ENCODE measurements at regions not wholly inside any gene's neighbourhood (a gene's known extent, or its start where the extent isn't known, plus 50 kb on each side); places are given as distances from the start of the nearest gene placed in this dataset.

DNA sequence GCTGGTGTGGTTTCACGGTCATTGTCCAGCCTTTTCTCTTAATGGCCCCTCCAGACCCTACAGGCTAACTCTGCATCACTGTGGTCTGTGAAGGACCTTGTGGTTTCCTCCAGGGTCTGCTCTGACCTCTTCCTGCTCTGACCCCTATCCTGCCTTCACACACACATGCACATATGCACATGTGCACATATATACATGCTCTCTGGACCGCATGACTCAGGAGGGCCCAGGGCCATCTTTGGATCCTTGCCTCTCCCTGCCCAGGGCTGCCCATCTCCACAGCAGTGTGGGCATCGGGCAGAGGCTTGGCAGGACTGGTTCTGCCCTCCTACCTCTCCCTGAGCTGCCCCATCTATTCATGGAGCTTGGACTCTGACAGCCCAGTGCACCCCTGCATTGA, 510.9 kb downstream of the PTPRU start:
- no peak for DNase-seq (ENCODE audit: low spot score in 2 of 2)
- ATAC-seq (ENCODE audit: low read depth): no peak
- no peak overlapping the region for H3K27ac Mint-ChIP-seq
- no peaks in the 10 kb centered on the region for H3K36me3 Mint-ChIP-seq
- H3K9me3 Mint-ChIP-seq: no peaks in the 10 kb centered on the region
- H3K4me3 Mint-ChIP-seq: no peak overlapping the region
- peaks cover 10% of the 10 kb centered on the region for H3K27me3 Mint-ChIP-seq
- H3K4me1 Mint-ChIP-seq: no peaks in the 10 kb centered on the region

DNA sequence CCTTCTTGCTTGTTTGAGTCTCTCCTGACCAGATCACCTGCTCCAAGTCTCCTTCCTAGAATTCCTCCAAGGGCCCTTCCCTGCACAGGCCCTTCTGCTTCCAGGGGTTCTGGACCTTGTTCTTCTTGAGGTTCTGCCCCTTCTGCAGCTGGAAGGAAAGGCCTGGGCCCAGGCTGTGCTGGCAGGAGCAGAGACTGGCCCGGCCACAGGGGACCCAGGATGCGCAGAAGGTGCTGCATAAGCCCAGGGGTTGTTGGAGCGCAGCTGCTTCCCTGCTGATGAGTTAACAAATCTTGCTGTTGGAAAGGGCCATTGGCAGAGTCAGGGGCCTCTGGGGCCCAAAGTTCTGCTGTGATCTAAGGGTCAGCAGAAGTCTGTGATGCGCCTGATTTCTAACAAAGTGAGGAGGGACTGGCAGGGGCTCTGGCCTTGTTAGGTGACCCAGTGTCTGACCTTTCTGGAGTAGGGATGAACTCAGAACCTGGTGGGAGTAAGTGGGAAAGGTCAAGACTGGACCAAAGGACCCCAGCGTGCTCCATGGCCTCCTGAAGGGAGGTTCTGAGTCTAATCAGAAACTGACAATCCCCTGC, 509.8 kb downstream of the PTPRU start:
- Mint-ChIP-seq H3K27me3 (peaks cover 8% of the 10 kb centered on the region), H3K9me3 (no peaks in the 10 kb centered on the region), H3K36me3 (no peaks in the 10 kb centered on the region), H3K4me1 (no peaks in the 10 kb centered on the region), H3K4me3 (no peak overlapping the region), H3K27ac (no peak overlapping the region)
- ATAC-seq (ENCODE audit: low read depth) (no peak), DNase-seq (ENCODE audit: low spot score in 2 of 2) (no peak)

DNA sequence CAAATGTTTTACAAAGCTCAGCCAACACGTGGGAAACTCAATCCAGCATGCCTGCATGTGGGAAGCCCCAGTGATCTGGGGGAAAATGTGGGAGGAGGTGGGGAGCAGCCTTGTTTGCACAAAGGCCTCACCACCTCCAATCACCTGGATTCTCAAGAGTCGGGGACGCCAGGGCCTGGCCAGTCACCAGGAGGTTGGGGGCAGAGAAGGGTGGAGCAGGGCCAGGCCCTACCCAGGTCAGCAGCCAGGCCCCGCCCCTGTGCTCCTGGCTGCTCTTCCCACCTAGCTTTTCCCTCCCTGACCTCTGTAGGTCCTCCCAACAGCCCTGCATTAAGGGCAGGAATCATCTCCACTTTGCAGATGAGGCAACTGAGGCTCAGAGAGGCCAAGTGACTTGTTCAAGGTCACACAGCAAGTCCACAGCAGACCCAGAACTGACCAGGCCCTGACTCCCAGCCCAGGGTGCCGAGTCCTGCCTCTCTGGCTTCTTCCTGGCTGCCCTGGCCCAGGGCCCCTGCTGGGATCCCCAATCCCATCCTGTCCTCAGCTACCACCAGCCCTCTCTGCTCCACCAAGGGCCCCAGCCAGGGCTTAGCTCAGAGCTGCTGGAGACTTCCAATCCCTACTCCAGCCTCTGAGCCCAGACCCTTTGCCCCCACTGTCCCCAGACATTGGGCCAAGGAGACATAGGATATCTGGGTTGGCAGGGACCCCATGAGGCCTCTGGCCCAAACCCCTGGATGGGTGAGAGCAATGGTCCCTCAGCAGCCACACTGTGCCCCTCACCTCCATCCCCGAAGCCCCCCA, 508.6 kb downstream of the PTPRU start:
- Mint-ChIP-seq H3K9me3 (no peaks in the 10 kb centered on the region), H3K27ac (no peak overlapping the region), H3K4me3 (no peak overlapping the region), H3K27me3 (peaks cover 8% of the 10 kb centered on the region), H3K4me1 (no peaks in the 10 kb centered on the region), H3K36me3 (no peaks in the 10 kb centered on the region)
- no peak for ATAC-seq (ENCODE audit: low read depth)
- no peak for DNase-seq (ENCODE audit: low spot score in 2 of 2)

DNA sequence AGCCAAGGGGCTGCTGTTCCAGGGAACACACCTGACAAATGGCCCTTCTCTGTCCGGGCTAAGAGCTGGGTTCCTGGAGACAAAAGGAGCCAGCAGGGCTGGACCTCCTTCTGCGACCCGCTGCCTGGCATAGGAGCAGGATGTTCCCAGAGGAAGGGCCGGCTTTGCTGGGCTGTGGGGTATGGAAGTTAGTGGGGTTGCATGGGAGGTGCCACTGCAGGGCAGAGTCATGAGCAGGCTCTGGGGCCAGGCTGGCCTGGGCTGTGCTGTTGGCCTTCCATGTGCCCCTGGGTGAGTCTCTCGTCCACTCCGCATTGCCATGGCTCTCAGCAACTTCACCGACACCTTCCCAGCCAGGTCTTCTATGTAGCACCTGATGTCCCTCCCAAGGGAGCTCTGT, 507.6 kb downstream of the PTPRU start:
- ATAC-seq (ENCODE audit: low read depth): no peak

DNA sequence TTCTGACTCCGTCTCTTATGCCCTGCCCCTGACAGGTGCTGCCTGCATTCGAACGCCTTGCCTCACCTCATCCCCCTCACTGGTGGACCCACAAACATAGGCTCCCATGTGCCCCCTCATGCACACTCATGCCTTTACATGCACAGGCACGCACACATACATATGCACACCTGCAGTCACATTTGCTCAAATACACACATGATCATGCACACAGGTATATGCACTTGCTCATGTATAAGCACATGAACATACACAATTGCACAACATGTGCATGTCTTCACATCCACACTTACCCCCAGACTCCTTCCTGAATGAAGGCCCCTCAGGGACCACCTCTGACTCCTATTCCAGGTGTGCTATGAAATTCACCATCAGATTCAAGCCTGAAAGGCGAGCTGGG, 506.9 kb downstream of the PTPRU start:
- H3K27ac Mint-ChIP-seq: no peak overlapping the region
- peaks cover 12% of the 10 kb centered on the region for H3K27me3 Mint-ChIP-seq
- no peak overlapping the region for H3K4me3 Mint-ChIP-seq
- H3K9me3 Mint-ChIP-seq: no peaks in the 10 kb centered on the region
- no peaks in the 10 kb centered on the region for H3K4me1 Mint-ChIP-seq
- ATAC-seq (ENCODE audit: low read depth) (no peak), DNase-seq (ENCODE audit: low spot score in 2 of 2) (no peak)
- H3K36me3 Mint-ChIP-seq: no peaks in the 10 kb centered on the region

More for the DNA sequence above, 507.6 kb downstream of the PTPRU start:
- Mint-ChIP-seq H3K36me3 (no peaks in the 10 kb centered on the region), H3K27ac (no peak overlapping the region), H3K9me3 (no peaks in the 10 kb centered on the region), H3K27me3 (peaks cover 9% of the 10 kb centered on the region), H3K4me3 (no peak overlapping the region), H3K4me1 (no peaks in the 10 kb centered on the region)
- DNase-seq (ENCODE audit: low spot score in 2 of 2): no peak

DNA sequence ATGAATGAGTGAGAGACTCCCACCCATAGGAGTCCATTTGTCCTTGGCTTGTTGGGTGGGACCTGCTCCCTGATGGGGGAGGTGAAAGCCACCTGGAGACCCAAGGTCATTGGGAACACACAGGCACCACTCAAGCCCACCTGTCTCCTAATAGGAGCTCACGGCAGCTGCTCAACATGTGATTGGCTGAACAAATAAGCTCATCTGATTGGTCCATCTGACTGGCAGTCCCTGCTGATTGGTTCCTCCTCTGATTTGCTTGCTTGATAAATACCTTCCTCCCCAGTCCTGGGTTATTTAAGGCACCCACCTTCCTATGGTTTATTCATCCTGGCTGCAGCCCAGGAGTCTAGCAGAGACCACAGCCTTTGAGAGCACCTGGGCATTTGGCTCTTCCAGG, 502.9 kb downstream of the PTPRU start:
- peaks cover 1% of the 10 kb centered on the region for H3K9me3 Mint-ChIP-seq
- no peak for ATAC-seq (ENCODE audit: low read depth)
- peaks cover 9% of the 10 kb centered on the region for H3K27me3 Mint-ChIP-seq
- DNase-seq (ENCODE audit: low spot score in 2 of 2): no peak
- no peak overlapping the region for H3K27ac Mint-ChIP-seq
- no peak overlapping the region for H3K4me3 Mint-ChIP-seq
- H3K4me1 Mint-ChIP-seq: no peaks in the 10 kb centered on the region
- H3K36me3 Mint-ChIP-seq: no peaks in the 10 kb centered on the region

DNA sequence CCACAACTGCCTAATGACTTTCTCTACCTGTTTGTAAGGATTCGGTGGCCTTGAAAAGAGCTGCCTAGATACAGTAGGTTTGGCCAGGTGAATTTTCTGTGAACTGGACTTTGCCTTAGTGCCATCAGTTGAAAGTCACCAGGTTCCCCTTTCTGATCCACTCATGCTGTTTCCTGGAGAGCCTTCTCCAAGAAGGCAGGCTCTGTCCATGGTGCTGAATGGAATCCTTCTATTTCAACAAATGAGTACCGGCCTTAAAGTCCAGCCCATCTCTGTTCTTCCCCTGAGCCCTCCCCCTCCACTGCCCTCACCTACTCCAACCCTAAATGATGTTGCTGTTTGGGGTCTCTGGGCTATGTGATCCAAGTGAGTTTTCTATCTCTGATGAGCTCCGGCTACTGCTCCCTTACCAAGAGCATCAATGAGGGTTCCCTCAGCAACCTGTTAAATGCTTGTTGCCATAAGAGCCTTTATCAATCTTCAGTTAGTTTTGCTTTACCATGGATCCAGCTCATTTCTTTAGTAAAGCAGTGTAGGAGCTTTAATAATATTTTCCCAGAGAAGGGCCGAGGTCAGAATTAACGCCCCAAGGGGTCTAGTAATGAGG, 500.4 kb downstream of the PTPRU start:
- H3K36me3 Mint-ChIP-seq: no peaks in the 10 kb centered on the region
- no peak overlapping the region for H3K4me3 Mint-ChIP-seq
- no peak for DNase-seq (ENCODE audit: low spot score in 2 of 2)
- peaks cover 1% of the 10 kb centered on the region for H3K9me3 Mint-ChIP-seq
- no peak overlapping the region for H3K27ac Mint-ChIP-seq
- peaks cover 11% of the 10 kb centered on the region for H3K27me3 Mint-ChIP-seq
- ATAC-seq (ENCODE audit: low read depth): no peak
- H3K4me1 Mint-ChIP-seq: no peaks in the 10 kb centered on the region

DNA sequence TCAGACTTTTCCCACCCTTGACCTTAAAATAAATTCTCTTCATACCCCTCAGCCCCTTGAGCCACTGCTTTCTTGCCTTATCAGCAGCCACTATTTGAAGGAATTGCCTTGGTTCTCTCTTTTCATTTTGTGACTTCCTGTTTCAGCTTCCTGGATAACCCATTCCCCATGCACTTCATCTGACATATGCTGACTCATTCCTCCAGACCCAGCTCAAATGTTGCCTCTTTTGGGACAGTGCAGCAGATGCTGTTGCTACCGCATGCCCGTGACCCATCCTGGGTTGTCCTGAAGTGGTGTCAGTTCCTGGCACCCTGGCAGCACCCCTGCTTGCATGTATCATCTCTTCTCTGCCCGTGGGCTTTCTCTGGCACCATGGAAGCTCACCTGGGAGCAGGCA, 496.1 kb downstream of the PTPRU start:
- no peaks in the 10 kb centered on the region for H3K4me1 Mint-ChIP-seq
- ATAC-seq (ENCODE audit: low read depth): no peak

DNA sequence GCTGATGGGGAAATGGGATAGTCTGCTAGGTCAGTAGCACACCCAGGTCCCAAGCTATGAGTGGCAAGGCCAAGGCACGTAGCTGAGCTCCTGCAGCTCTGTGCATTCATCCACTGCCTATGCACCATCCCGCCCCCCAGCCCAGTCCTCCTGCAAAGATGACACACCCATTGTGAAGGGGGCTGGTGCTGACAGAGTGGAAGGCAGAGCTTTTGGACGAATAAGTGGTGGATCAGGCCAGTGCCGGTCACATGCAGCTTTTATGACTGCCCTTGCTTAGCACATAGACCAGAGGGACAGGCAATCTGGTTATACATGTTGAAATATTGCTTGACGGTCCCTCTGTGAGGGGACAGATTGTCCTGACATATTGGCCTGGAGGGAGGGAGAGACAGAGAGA, 494.3 kb downstream of the PTPRU start:
- Mint-ChIP-seq H3K36me3 (no peaks in the 10 kb centered on the region), H3K4me3 (no peak overlapping the region), H3K27ac (no peak overlapping the region), H3K9me3 (no peaks in the 10 kb centered on the region), H3K4me1 (no peaks in the 10 kb centered on the region), H3K27me3 (peaks cover 9% of the 10 kb centered on the region)
- no peak for DNase-seq (ENCODE audit: low spot score in 2 of 2)
- ATAC-seq (ENCODE audit: low read depth): no peak

More for the DNA sequence above, 496.1 kb downstream of the PTPRU start:
- H3K36me3 Mint-ChIP-seq: no peaks in the 10 kb centered on the region
- H3K4me3 Mint-ChIP-seq: no peak overlapping the region
- H3K9me3 Mint-ChIP-seq: peaks cover 1% of the 10 kb centered on the region
- DNase-seq (ENCODE audit: low spot score in 2 of 2): no peak
- no peak overlapping the region for H3K27ac Mint-ChIP-seq
- H3K27me3 Mint-ChIP-seq: peaks cover 8% of the 10 kb centered on the region

DNA sequence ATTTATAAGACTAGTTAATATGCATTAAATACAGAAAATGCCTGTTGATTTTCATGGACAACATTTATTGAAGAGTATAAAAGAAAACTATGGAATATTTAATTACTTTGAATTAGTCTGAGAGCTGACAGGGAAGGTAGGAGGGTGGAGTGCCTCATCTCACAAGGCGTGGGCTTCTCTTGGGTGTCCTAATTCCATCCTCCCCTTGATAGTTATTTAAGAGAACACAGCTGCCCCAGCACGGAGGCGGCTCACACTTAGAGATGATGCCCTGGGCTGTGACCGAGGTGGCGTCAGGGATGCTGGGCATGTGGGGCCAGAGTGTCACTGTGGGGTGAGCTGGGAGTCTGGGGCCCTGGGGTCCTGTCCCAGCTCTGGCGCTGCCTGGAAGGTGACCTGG, 493.0 kb downstream of the PTPRU start:
- Mint-ChIP-seq H3K27ac (no peak overlapping the region), H3K27me3 (peaks cover 11% of the 10 kb centered on the region), H3K4me1 (no peaks in the 10 kb centered on the region), H3K4me3 (no peak overlapping the region), H3K36me3 (no peaks in the 10 kb centered on the region), H3K9me3 (no peaks in the 10 kb centered on the region)
- ATAC-seq (ENCODE audit: low read depth): no peak
- DNase-seq (ENCODE audit: low spot score in 2 of 2): no peak

DNA sequence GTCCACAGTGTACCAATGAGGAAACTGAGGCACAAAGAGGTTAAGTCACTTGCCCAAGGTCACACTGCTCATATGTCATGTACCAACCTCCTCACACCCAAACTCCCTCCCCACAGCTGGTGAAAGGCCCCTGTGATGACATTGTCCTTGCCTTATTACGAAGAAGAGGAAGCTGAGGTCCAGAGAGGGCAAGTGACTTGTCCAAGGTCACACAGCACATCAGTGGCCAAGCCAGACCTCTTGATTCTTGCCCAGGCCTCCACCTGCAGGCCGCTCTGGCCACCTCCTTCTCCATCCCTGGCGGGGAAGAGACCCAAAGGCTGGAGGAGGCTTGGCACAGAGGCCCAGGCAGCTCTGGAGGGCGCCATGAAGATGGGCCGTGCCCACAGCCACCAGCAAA, 492.4 kb downstream of the PTPRU start:
- Mint-ChIP-seq H3K36me3 (peaks cover under 1% of the 10 kb centered on the region), H3K27me3 (peaks cover 11% of the 10 kb centered on the region), H3K9me3 (peaks cover 3% of the 10 kb centered on the region), H3K4me1 (no peaks in the 10 kb centered on the region), H3K27ac (no peak overlapping the region), H3K4me3 (no peak overlapping the region)
- ATAC-seq (ENCODE audit: low read depth) (no peak), DNase-seq (ENCODE audit: low spot score in 2 of 2) (no peak)

DNA sequence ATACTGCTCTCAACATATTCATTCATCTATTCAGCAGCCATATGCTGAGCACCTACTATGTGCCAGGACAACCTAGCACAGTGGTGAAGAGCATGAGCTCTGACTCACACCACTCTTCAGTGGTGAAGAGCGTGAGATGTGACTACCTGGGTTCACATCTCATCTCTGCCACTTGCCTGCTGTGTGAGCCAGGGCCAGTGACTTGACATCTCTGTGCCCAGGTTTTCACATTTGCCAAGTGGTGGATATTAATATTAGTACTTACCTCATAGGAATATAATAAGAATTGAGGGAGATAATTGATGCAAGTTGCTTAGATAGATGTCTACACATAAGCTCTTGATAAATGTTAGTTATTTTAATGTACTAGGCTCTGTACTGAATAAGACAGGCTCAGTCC, 488.9 kb downstream of the PTPRU start:
- ATAC-seq (ENCODE audit: low read depth): no peak

DNA sequence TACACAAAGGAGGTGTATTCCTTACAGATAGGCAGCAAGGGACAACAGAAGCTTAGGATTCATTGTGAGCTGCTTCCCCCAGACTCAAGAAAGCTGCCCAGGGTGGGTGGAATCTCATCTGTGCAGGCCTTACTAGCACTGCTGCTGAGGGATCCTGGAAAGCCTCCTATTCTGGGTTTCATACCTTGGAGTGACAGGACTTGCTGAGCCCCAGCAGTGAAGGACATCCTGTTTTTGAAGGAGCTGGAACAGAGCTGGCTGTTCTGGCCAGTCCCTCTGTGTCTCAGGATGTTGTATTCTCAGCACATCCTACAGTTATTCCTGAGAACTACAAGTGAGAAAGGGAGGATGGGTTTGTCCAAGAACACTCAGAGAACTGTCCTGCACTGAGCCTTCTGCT, 486.3 kb downstream of the PTPRU start:
- Mint-ChIP-seq H3K27me3 (peaks cover 13% of the 10 kb centered on the region), H3K27ac (no peak overlapping the region), H3K36me3 (peaks cover 4% of the 10 kb centered on the region), H3K4me3 (no peak overlapping the region), H3K4me1 (no peaks in the 10 kb centered on the region), H3K9me3 (peaks cover 21% of the 10 kb centered on the region)
- no peak for ATAC-seq (ENCODE audit: low read depth)
- DNase-seq (ENCODE audit: low spot score in 2 of 2): no peak

More for the DNA sequence above, 488.9 kb downstream of the PTPRU start:
- Mint-ChIP-seq H3K27me3 (peaks cover 6% of the 10 kb centered on the region), H3K9me3 (peaks cover 10% of the 10 kb centered on the region), H3K4me1 (no peaks in the 10 kb centered on the region), H3K27ac (no peak overlapping the region), H3K4me3 (no peak overlapping the region), H3K36me3 (peaks cover 2% of the 10 kb centered on the region)
- DNase-seq (ENCODE audit: low spot score in 2 of 2): no peak

DNA sequence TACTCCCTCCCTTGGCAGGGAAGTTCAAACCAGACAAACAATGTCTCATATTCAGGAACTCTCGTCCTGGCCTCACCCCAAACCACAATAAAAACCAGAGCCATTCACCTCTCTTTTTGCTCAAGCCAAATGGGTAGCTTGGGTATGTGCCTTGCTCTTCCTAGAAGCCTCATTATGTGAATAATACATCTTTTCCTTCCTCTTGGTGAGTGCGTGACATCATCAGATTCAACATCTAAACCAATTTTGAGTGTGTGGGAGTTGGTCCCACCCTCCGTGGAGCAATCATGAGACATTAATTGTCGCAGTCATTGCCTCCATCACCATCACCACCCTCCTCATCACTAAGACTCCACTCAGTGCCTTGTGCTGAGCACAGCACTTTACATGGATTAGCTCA, 482.9 kb downstream of the PTPRU start:
- H3K27ac Mint-ChIP-seq: no peak overlapping the region
- no peak overlapping the region for H3K4me3 Mint-ChIP-seq
- peaks cover 4% of the 10 kb centered on the region for H3K36me3 Mint-ChIP-seq
- H3K4me1 Mint-ChIP-seq: no peaks in the 10 kb centered on the region
- H3K27me3 Mint-ChIP-seq: peaks cover 10% of the 10 kb centered on the region
- ATAC-seq (ENCODE audit: low read depth) (no peak), DNase-seq (ENCODE audit: low spot score in 2 of 2) (no peak)
- peaks cover 21% of the 10 kb centered on the region for H3K9me3 Mint-ChIP-seq

Measured in memory B cell (primary cell).